K562 (cell line): ENCODE measurements at regions not wholly inside any gene's neighbourhood (a gene's known extent, or its start where the extent isn't known, plus 50 kb on each side); places are given as distances from the start of the nearest gene placed in this dataset.

Experiments
- EHMT2 ChIP-seq: fragments of 450-650 bp; IDR thresholded peaks from 2 replicates; pipeline ENCODE4 v1.6.1; 2018; ENCODE audit warnings: antibody characterized with exemption
- FOXM1 ChIP-seq, 2 experiments: fragments of 450-650 bp in 1 of 2; sonication (generic) in 1 of 2; formaldehyde crosslinking in 1 of 2; IDR thresholded peaks; 2 replicates each; pipeline versions ENCODE4 v1.6.1 to v1.9.0; 2017 to 2022; ENCODE audit warnings: low read depth in 2 of 2, mild to moderate bottlenecking in 2 of 2, missing genetic modification reagents in 1 of 2, moderate library complexity in 1 of 2
- HNRNPL ChIP-seq: fragments of 200-400 bp; formaldehyde crosslinking; IDR thresholded peaks from 2 replicates; pipeline ENCODE4 v1.6.1; 2017; ENCODE audit warnings: low read depth, mild to moderate bottlenecking, low read length
- MTF1 ChIP-seq: fragments of 250-450 bp; sonication (Bioruptor Pico); IDR thresholded peaks from 2 replicates; pipeline ENCODE4 v1.9.0; 2021; ENCODE audit warnings: moderate library complexity, mild to moderate bottlenecking, inconsistent platforms, borderline replicate concordance
- POLR2B ChIP-seq: fragments of 450-650 bp; IDR thresholded peaks from 2 replicates; pipeline ENCODE4 v1.6.1; 2018; ENCODE audit warnings: low read depth; ENCODE audit not compliant: partially characterized antibody
- RBM17 ChIP-seq: fragments of 200-400 bp; formaldehyde crosslinking; IDR thresholded peaks from 2 replicates; pipeline ENCODE4 v1.6.1; 2017; ENCODE audit warnings: low read depth, mild to moderate bottlenecking, low read length, borderline replicate concordance
- SMC3 ChIP-seq: conservative IDR thresholded peaks from 2 replicates; pipeline ENCODE4 v1.6.1; 2011; ENCODE audit warnings: low read depth, low read length, improper control_type of control experiment; ENCODE audit not compliant: insufficient read depth
- TAL1 ChIP-seq: fragments of 450-650 bp; IDR thresholded peaks from 2 replicates; pipeline ENCODE4 v1.6.1; 2016; ENCODE audit warnings: mild to moderate bottlenecking
- ZNF75A ChIP-seq: fragments of 450-650 bp; formaldehyde crosslinking; IDR thresholded peaks from 2 replicates; pipeline ENCODE4 v1.4.0; 2020; ENCODE audit warnings: mild to moderate bottlenecking
- TF ChIP-seq, protein P1 (sequence below): fragments of 450-650 bp; IDR thresholded peaks from 2 replicates; pipeline ENCODE4 v1.6.1; 2014; ENCODE audit warnings: low read depth, mild to moderate bottlenecking, moderate library complexity, borderline replicate concordance
- TF ChIP-seq, protein P2 (sequence below), 2 experiments: fragments of 150-350 bp in 1 of 2; IDR thresholded peaks; 2 replicates each; pipeline ENCODE4 v1.6.1; 2012 to 2016; ENCODE audit warnings: low read depth in 2 of 2, low read length in 2 of 2, mild to moderate bottlenecking in 1 of 2, moderate library complexity in 1 of 2
- TF ChIP-seq, protein P3 (sequence below): fragments of 150-350 bp; IDR thresholded peaks from 2 replicates; pipeline ENCODE4 v1.6.1; 2014; ENCODE audit warnings: low read depth, mild to moderate bottlenecking, low read length, borderline replicate concordance
- TF ChIP-seq, protein P4 (sequence below): sonication (generic); formaldehyde crosslinking; IDR thresholded peaks from 2 replicates; pipeline ENCODE4 v1.8.0; 2022; ENCODE audit warnings: missing genetic modification reagents, mild to moderate bottlenecking, borderline replicate concordance

DNA sequence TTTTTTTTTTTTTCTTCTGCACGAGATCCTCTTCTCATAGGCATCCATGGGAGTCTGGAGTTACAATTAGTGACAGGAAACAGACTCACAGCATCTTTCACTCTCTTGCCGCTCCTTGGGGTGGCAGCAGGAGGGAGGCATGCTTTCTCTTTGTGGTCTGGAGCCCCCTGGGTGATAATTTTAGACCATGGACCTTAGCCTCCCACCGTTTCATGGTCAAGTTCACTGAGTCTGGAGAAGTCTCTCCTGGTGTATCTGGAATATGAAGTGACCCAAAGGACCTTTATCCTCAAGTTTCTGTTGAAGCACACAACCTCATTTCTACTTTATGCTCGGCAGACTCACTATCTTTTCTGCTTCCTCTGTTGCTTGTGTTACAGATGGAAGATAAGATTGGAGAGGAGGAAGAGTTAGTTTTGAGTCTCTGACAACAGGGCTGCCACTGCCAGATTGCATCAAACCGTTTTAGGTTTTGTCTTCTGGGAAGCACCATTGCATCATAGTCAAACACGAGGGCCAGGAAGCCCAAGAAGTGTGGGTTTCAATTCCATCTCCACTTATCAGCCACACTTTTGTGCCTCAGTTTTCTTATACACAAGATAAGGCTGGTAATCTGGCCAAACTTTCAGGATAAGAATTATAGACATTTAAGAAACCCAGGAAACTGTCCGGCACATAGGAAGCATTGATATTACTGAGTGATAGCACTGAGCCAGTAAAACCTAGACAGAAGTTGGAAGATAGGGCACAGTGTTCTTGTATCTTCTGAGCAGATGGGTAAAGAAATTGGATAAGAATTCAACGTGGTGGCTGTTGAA is 62.3 kb downstream of the ADCYAP1 start (continued):
- TF ChIP-seq RBM17 (no peak), TAL1 (peak; percentile 86), FOXM1 (IDR thresholded peaks at IDR 0.05; ENCODE audit: low read depth) (peak; percentile 83; the same call in 1 of the 2 replicates), FOXM1 (CRISPR knock-in tag; IDR thresholded peaks at IDR 0.05; ENCODE audit: low read depth) (no peak), POLR2B (no peak), EHMT2 (no peak), SMC3 (no peak), HNRNPL (no peak), ZNF75A (CRISPR knock-in tag) (no peak), MTF1 (CRISPR knock-in tag) (no peak)
- TF ChIP-seq, protein P1, sequence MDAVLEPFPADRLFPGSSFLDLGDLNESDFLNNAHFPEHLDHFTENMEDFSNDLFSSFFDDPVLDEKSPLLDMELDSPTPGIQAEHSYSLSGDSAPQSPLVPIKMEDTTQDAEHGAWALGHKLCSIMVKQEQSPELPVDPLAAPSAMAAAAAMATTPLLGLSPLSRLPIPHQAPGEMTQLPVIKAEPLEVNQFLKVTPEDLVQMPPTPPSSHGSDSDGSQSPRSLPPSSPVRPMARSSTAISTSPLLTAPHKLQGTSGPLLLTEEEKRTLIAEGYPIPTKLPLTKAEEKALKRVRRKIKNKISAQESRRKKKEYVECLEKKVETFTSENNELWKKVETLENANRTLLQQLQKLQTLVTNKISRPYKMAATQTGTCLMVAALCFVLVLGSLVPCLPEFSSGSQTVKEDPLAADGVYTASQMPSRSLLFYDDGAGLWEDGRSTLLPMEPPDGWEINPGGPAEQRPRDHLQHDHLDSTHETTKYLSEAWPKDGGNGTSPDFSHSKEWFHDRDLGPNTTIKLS = 0 out of 2 replicates have a peak, but pooled peaks have one; percentile 18
- TF ChIP-seq, protein P2, sequence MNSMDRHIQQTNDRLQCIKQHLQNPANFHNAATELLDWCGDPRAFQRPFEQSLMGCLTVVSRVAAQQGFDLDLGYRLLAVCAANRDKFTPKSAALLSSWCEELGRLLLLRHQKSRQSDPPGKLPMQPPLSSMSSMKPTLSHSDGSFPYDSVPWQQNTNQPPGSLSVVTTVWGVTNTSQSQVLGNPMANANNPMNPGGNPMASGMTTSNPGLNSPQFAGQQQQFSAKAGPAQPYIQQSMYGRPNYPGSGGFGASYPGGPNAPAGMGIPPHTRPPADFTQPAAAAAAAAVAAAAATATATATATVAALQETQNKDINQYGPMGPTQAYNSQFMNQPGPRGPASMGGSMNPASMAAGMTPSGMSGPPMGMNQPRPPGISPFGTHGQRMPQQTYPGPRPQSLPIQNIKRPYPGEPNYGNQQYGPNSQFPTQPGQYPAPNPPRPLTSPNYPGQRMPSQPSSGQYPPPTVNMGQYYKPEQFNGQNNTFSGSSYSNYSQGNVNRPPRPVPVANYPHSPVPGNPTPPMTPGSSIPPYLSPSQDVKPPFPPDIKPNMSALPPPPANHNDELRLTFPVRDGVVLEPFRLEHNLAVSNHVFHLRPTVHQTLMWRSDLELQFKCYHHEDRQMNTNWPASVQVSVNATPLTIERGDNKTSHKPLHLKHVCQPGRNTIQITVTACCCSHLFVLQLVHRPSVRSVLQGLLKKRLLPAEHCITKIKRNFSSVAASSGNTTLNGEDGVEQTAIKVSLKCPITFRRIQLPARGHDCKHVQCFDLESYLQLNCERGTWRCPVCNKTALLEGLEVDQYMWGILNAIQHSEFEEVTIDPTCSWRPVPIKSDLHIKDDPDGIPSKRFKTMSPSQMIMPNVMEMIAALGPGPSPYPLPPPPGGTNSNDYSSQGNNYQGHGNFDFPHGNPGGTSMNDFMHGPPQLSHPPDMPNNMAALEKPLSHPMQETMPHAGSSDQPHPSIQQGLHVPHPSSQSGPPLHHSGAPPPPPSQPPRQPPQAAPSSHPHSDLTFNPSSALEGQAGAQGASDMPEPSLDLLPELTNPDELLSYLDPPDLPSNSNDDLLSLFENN (IDR thresholded peaks at IDR 0.05; ENCODE audit: low read depth in 2 of 2, low read length in 2 of 2) = peak in 1 of 2 experiments; percentile 12; a peak in 1 of 4 replicates
- TF ChIP-seq, protein P3, sequence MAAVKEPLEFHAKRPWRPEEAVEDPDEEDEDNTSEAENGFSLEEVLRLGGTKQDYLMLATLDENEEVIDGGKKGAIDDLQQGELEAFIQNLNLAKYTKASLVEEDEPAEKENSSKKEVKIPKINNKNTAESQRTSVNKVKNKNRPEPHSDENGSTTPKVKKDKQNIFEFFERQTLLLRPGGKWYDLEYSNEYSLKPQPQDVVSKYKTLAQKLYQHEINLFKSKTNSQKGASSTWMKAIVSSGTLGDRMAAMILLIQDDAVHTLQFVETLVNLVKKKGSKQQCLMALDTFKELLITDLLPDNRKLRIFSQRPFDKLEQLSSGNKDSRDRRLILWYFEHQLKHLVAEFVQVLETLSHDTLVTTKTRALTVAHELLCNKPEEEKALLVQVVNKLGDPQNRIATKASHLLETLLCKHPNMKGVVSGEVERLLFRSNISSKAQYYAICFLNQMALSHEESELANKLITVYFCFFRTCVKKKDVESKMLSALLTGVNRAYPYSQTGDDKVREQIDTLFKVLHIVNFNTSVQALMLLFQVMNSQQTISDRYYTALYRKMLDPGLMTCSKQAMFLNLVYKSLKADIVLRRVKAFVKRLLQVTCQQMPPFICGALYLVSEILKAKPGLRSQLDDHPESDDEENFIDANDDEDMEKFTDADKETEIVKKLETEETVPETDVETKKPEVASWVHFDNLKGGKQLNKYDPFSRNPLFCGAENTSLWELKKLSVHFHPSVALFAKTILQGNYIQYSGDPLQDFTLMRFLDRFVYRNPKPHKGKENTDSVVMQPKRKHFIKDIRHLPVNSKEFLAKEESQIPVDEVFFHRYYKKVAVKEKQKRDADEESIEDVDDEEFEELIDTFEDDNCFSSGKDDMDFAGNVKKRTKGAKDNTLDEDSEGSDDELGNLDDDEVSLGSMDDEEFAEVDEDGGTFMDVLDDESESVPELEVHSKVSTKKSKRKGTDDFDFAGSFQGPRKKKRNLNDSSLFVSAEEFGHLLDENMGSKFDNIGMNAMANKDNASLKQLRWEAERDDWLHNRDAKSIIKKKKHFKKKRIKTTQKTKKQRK = no peak
- TF ChIP-seq, protein P4, sequence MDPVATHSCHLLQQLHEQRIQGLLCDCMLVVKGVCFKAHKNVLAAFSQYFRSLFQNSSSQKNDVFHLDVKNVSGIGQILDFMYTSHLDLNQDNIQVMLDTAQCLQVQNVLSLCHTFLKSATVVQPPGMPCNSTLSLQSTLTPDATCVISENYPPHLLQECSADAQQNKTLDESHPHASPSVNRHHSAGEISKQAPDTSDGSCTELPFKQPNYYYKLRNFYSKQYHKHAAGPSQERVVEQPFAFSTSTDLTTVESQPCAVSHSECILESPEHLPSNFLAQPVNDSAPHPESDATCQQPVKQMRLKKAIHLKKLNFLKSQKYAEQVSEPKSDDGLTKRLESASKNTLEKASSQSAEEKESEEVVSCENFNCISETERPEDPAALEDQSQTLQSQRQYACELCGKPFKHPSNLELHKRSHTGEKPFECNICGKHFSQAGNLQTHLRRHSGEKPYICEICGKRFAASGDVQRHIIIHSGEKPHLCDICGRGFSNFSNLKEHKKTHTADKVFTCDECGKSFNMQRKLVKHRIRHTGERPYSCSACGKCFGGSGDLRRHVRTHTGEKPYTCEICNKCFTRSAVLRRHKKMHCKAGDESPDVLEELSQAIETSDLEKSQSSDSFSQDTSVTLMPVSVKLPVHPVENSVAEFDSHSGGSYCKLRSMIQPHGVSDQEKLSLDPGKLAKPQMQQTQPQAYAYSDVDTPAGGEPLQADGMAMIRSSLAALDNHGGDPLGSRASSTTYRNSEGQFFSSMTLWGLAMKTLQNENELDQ (CRISPR knock-in tag) = no peak
